HG02798 (cell line): ENCODE measurements at regions not wholly inside any gene's neighbourhood (a gene's known extent, or its start where the extent isn't known, plus 50 kb on each side); places are given as distances from the start of the nearest gene placed in this dataset.
A peak's percentile ranks its signal among the peaks of the same experiment; 100 is the strongest.
"Not testable (repeated sequence)": the region's sequence is repeated elsewhere in the genome, so short reads cannot be mapped to it uniquely, and the experiment has no call there.

Source experiments
- ATAC-seq: cut with Tn5 transposase; IDR thresholded peaks from one replicate; pipeline ENCODE4 v1.9.1; 2021; ENCODE audit warnings: mild to moderate bottlenecking; ENCODE audit not compliant: unreplicated experiment, poor library complexity

DNA sequence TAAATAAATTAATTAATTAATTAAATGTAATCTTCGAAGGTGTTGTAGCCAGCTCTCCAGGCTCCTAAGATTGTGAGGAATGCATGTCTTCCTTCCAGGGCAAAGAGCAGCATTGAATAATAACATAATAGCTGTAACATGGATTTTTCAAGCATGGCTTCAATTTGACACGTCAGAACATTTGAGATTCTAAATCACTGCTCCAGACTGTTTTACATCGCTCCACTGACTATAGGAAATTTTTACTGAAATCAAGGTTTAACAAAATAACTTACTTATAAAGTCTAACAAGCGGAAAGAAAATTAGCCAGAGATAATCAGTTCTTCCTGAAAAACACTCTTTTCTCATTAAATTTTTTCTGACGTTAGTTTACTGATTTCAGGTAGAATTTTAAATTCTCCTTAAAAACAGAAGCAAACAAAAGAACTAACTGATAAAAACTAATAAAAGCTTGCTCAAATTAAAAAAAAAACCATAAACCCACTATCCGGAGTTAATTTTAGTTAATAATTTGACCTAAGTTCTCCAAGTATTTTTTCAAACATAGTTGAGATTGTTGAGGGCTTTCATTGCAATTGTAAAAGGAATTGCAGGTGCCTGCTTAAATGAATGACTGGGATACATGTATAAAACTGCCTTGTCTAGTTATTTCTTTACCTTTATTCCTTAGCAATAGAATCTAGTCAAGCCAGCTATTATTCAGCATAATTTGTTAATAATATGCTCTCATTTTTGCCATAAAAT lies 51.2 kb upstream of the SGCE start:
- no peak for ATAC-seq

DNA sequence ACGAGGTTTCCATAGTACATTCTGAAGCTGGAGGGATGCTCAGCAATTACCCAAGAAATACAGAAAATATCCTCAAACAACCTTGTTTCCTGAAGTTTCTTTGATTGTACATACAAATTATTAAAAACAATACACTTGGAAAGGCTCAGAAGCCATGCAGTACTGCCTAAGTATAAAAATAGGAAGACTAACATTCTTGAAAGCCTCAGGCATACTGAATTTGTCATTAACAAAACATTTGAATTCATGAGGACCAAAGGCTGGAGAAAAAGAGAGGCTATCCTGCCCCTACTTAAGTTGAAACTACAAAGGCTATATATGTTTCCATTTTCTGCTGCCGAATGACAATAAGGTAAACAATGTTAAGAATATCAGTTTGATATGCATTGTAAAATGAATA lies 54.3 kb upstream of the SGCE start:
- ATAC-seq: no peak

DNA sequence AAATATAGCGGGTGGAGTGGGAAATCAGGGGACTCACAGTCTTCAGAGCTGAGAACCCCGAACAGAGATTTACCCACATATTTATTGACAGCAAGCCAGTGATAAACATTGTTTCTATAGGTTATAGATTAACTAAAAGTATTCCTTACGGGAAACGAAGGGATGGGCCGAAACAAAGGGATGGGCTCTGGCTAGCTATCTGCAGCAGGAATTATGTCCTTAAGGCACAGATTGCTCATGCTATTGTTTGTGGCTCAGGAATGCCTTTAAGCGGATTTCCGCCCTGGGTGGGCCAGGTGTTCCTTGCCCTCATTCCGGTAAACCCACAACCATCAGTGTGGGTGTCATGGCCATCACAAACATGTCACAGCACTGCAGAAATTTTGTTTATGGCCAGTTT lies 66.4 kb upstream of the SGCE start:
- not testable (repeated sequence) for ATAC-seq

DNA sequence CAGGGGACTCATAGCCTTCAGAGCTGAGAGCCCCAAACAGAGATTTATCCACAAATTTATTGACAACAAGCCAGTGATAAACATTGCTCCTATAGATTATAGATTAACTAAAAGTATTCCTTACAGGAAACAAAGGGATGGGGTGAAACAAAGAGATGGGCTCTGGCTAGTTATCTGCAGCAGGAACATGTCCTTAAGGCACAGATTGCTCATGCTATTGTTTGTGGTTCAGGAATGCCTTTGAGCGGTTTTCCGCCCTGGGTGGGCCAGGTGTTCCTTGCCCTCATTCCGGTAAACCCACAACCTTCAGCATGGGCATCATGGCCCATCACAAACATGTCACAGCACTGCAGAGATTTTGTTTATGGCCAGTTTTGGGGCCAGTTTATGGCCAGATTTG lies 73.0 kb upstream of the SGCE start:
- not testable (repeated sequence) for ATAC-seq

DNA sequence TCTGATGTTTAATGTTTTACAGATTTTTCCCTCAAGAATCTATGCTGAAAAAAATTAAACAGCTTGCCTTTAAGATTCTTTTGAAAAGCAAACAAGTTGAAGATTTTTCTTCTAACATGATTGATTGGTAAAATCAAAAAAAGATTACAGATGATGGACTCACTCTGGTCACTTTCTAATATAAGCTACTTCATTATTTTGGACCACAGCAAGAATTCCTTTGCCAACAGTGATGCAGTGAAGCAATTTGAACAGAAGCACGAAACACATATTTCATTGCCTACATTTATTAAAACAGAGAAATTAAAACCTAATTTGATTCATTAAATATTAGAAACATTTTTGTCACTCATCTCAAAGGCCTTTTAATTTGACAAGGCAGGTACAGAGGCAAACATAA lies 82.1 kb upstream of the SGCE start:
- ATAC-seq: no peak

DNA sequence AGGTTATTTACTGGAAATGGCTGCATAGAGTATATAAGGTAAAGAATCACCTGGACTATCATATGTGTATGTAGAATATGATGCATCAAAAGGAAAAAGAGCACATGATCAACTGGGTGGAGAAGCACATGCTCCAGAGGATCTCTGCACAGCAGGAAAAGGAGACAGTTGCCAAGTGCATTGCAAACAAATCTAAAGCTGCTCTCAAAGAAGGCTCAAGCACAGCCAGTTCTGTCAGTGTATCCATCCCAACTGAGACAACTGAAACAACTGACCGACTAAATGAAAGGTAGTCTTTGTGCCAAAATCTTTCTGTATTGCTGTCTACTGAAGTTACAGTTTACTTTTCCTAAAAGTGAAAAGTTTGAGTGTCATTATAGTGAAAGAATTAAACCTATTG lies 83.2 kb upstream of the SGCE start:
- ATAC-seq: no peak

DNA sequence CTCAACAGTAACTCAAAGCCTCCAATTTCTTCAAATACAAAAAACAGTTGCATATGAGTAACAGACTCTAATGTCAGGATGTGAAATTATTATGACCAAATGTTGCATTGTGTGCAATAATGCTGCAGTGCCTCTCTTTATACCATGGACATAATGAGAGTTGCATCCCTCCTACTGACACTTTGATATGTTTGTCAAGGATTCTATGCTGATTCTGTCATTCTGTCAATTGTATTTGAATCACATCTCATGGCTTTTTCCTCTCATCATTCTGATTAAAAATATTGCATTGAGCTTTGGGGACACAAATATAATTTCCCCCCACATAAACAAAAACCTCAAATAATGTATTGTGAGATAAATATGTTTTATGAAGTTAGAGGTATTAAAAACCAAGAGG lies 84.6 kb upstream of the SGCE start:
- no peak for ATAC-seq

DNA sequence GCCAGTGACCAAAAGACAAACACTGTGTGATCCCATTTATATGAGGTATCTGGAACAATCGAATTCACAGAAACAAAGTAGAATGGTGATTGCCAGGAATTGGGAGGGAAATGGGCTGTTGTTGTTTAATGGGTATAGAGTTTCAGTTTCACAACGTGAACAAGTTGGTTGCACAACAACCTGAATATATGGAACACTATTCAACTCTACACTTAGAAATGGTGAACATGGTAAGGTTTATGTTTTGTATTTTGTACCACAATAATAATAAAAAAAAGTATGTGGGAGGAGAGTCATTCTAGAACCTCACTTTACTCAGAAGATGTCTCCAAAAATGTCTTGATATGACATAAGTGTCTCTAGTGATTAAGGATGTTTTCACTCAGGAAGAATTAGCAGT lies 85.2 kb upstream of the SGCE start:
- no peak for ATAC-seq

DNA sequence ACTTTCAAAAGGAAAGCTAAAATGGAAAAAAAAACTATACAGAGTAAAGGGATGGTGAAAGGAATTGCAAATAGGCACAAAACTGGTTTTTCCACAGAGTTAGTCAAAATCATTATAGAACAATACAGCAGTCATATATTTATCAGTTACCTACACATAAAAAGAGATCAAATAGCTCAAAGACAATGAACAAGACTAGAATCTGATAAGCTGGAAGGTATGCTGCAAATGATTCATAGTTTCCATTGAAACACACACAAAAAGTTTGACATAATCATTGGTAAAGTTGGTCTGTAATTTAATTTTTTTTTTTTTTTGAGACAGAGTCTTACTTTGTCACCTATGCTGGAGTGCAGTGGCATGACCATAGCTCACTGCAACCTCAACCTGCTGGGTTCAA lies 92.4 kb upstream of the SGCE start:
- no peak for ATAC-seq

DNA sequence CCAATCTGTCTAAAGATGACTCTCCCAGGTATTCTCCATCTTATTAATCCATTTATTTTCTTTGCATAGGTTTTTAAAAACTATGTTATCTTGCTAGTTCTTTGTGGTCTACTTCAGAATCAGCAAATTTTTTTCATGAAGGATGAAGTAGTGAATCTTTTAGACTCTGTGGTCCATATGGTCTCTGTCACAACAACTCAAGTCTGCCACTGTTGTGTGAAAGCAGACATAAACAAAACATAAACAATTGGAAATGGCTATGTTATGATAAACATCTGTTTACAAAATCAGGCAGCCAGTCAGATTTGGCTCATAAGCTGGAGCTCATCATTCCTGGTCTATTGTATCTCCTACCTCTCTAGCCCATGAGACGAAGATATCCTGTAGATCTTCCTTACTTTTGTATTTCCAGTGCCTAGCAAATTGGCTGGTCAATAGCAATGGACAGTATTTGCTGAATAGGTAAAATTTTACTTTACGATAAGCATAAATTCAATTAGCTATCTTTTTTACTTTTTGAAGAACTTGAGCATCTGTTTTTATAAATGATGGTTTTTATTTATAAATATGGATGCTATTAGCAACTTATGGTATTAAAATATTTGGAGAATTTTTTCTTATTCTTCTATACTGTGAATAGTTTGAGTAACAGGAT lies 104.6 kb upstream of the SGCE start:
- no peak for ATAC-seq

DNA sequence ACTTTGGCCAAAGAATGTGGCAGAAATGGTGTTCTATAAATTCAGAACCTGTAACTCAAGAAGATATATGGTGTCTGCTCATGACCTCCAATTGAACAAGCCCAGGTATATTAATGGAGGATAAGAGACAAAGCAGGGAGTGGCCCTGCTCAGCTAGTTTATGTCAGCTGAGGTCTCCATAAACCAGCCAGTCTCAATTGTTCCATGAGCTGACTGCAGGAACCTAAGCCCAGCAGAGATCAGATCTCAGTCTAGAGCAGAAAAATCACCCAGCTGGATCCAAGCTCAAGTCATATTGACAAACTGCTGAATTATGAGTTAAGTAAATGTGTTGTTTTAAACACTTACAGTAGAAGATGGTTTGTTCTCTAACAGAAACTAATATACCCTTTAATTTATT lies 105.5 kb upstream of the SGCE start:
- no peak for ATAC-seq

DNA sequence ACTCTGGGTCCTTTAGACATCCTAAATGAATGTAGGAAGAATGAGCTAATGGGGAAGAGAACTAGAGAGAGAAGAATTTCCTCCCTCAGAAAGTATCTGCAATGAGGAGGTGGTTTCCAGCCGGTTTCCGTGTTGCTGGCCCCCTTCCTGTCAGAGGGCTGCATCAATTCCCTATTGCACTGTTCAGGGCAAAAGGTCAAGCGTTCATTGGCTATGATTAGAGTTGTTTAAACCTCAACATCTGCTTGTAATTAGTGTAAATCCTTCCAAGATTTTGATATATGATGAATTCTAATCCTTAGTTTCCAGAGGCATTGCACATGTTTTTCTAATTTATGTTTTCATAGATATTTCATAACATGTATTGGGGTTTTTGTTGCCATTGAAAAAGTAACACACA lies 107.3 kb upstream of the SGCE start:
- peak; percentile 54 for ATAC-seq

DNA sequence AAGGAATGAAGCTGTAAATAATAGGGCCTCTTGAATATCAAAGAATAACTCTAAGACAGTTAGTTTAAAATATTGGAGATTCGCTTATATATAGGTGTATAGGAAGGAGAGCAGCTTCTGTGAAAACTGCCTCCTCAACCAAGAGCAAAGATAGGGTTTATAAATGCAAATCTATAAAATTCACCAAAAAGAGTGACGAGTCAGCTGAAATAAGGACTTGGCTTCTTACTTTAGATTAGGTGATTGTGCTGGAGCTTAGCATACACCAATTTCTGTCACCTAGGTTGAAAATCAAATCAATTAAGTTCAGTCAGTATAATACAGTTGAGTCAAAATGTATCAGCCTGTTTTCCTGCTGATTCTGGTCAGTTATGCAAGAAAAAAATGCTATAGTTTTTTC lies 113.8 kb upstream of the SGCE start:
- ATAC-seq: no peak

DNA sequence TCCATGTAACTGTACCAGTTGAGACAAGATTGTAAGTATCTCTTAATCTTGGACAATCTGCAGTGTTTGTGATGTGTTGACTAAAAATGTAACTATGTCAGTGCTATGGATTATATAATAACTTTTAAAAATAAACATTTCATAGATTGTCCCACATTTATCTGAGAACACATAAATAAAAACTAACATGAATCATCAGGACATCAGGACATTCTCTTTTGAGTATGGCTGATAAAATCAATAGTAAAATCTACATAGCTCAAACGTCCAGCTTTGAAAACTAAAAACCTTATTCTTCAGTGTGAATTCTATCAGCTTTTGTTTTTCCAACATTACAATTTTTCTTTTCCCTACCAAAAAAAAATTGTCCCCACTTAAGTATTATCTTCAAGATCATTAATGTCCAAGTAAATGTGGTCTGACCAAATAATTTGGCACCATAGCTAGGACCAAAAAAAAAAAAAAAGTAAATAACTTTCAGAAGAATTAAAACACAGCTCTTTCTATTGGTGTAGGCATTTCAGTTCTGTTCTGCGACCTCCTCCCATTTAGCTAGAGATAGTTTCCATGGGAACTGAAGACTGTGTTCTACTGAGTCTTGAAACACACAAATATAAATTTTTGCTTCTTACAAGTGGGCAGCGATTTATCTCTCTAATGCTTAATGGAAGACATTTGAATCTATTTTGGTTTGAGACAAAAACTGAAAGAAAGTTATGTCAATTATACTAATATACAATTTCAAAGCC lies 123.0 kb upstream of the SGCE start:
- ATAC-seq: no peak

DNA sequence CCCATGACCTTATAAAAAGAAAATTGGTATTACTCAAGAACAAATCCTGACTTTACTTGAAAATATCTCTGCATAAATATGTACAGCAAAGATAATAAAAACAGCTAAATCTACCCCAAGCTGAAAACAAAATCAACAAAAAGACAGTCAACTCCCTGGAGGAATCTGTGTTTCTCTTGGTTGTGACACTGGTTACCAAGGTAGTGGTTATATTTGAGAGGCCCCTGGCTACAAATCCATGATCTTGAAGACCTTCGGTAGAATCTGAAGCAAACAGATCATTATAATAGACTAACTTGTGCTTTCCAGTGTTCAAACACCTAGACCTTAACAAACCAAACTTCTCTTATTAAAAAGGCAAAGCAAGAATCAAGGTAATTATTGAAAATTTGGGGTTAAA lies 123.9 kb upstream of the SGCE start:
- ATAC-seq: no peak

DNA sequence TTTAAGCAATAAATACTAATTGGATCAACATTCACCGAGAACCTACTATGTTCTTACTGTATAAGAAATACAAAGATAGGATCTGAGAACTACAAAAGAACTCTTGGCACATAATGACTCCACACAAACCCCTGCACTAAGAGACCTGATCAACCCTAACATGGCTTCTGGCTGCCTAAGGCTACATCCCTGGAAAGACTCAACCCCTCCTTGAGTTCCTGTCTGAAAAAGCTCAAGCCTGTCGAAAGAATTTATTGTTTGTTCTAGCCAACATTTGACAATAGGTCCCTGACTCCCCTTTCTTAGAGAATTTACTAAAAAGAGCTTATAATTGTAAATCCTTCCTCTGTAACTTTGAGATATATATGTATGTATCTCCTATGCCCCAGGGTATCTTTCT lies 125.3 kb upstream of the SGCE start:
- ATAC-seq: no peak

DNA sequence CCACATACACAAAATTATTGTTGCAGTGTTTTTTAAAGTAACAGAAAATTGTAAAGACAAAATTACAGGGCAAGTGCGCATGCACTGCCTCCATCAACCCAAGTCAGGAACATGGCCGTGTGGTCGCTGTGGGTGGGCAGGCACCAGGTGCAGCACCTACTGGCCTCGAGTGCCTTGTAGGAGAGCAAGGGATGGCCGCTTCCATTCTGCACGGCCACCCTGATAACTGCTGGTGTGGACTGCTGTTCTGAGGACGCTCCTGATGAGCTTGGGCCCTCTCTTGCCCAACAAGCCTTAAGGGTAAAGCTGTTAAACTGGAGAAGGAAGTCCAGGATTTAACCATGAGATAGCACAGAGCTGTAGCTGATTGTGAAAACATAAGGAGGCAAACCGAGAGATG lies 124.6 kb upstream of the PPP1R9A start:
- no peak for ATAC-seq

DNA sequence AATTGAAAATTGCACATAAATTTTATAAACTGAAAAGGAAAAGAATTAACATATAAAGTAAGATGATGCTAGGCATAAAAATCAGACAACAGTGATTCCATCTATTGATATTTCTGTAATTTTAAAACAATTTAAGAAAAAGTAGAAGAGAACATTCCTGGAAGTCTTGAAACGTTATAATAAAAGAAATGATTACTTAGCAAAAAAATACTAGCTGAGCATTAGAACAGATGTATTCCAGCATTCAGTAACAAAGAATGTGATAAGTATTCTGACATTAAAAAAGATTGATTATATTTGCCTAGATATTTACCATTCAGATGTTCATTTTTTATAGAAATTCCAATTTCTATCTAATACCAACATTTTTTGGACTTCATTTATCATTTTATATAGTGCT lies 120.1 kb upstream of the PPP1R9A start:
- no peak for ATAC-seq

DNA sequence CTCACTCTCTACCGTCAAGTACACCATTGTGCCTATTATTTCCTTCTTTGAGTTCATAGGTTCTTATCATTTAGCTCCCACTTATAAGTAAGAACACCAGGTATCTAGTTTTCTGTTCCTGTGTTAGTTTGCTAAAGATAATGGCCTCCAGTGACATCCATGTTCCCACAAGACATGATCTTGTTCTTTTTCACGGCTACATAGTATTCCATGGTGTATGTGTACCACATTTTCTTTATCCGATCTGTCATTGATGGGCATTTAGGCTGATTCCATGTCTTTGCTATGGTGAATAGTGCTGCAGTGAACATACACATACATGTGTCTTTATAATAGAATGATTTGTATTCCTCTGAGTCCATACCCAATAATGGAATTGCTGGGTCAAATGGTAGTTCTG lies 119.0 kb upstream of the PPP1R9A start:
- not testable (repeated sequence) for ATAC-seq

DNA sequence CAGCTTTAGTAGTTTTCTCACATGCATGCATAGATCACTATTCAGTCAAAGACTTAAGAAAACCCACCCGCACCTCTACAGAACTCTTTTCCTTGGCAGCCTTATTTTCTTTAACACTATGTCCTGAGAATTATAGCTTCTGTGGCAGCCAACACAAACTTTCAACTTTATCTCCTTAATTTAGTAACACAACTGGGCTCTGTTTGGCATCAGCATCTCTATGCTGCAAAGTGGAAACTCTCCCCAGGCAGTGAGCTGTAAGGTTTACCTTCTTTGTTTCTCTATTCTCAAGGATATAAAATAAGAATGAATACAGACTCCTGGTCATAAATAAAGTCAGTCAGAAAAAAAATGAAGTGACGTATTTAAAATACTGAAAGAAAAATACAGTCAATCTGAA lies 115.2 kb upstream of the PPP1R9A start:
- ATAC-seq: no peak

DNA sequence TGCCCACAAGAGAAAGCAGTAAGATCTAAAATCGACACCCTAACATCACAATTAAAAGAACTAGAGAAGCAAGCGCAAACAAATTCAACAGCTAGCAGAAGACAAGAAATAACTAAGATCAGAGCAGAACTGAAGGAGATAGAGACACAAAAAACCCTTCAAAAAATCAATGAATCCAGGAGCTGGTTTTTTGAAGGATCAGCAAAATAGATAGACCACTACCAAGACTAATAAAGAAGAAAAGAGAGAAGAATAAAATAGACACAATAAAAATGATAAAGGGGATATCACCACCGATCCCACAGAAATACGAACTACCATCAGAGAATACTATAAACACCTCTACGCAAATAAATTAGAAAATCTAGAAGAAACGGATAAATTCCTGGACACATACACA lies 110.0 kb upstream of the PPP1R9A start:
- ATAC-seq: not testable (repeated sequence)

DNA sequence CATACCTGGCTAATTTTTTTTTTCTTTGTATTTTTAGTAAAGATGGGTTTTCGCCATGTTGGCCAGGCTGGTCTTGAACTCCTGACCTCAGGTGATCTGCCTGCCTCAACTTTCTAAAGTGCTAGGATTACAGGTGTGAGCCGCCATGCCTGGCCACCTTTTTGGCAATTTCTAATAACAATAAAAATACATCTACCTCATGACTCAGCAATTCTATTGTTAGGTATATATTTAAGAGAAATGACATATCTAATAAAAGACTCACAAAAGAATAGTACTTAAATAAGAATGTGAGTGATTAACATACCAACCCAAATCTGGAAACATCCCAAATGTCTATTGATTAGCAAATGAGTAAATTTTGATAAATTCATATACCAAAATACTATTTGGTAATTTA lies 103.6 kb upstream of the PPP1R9A start:
- no peak for ATAC-seq
